Caco-2 (cell line): ENCODE measurements at regions not wholly inside any gene's neighbourhood (a gene's known extent, or its start where the extent isn't known, plus 50 kb on each side); places are given as distances from the start of the nearest gene placed in this dataset.

Experiments used
- BruUV-seq: library from RNA; stranded (reverse); fragments of 400-500 nt; replicated peaks from 2 replicates; lab custom pipeline; 2021; lab: Mats Ljungman, UMichigan
- CTCF ChIA-PET: fragments of 300-600 bp; sonication (Branson Sonifier 250); formaldehyde crosslinking; loops from one replicate; lab custom pipeline; 2022; ENCODE audit warnings: antibody characterized with exemption; lab: Charles Lee
- POLR2A ChIA-PET: fragments of 300-600 bp; sonication (Branson Sonifier 250); formaldehyde crosslinking; loops from one replicate; lab custom pipeline; 2022; ENCODE audit warnings: antibody characterized with exemption; lab: Charles Lee
- DNase-seq, 2 experiments: peaks; one replicate each; pipeline versions ENCODE4 v3.0.0 to v3.0.0-alpha.2; 2020 to 2022
- H3K27me3 ChIP-seq: replicated peaks from 2 replicates; pipeline ENCODE4 v1.6.0; 2011; ENCODE audit warnings: low read length; ENCODE audit not compliant: control insufficient read depth, insufficient read depth
- H3K36me3 ChIP-seq: 2 replicates; pipeline ENCODE4 v1.5.1; 2011; ENCODE audit warnings: low read length; ENCODE audit not compliant: control insufficient read depth, insufficient read depth
- H3K4me1 ChIP-seq: fragments of 250-450 bp; sonication (Bioruptor Pico); 2 replicates; pipeline ENCODE4 v1.5.1; 2020; ENCODE audit warnings: mild to moderate bottlenecking
- H3K4me3 ChIP-seq: 2 replicates; pipeline ENCODE4 v1.5.1; 2011; ENCODE audit warnings: low read depth, mild to moderate bottlenecking, control low read depth, low read length
- H3K9me3 ChIP-seq: fragments of 250-450 bp; sonication (Bioruptor Pico); 2 replicates; pipeline ENCODE4 v1.5.1; 2020; ENCODE audit warnings: mild to moderate bottlenecking, moderate library complexity
- H3K27ac Mint-ChIP-seq: one replicate; pipeline ENCODE4 v1.8.0; 2022; ENCODE audit warnings: mixed read lengths; ENCODE audit not compliant: unreplicated experiment
- H3K27me3 Mint-ChIP-seq: one replicate; pipeline ENCODE4 v1.8.0; 2022; ENCODE audit warnings: mixed read lengths; ENCODE audit not compliant: insufficient read depth, unreplicated experiment
- H3K36me3 Mint-ChIP-seq: one replicate; pipeline ENCODE4 v1.8.0; 2022; ENCODE audit warnings: mild to moderate bottlenecking, mixed read lengths; ENCODE audit not compliant: insufficient read depth, unreplicated experiment
- H3K4me1 Mint-ChIP-seq: one replicate; pipeline ENCODE4 v1.8.0; 2022; ENCODE audit warnings: low read depth, mixed read lengths; ENCODE audit not compliant: unreplicated experiment
- H3K4me3 Mint-ChIP-seq: one replicate; pipeline ENCODE4 v1.8.0; 2022; ENCODE audit warnings: mild to moderate bottlenecking, moderate library complexity, mixed read lengths; ENCODE audit not compliant: unreplicated experiment
- H3K9me3 Mint-ChIP-seq: one replicate; pipeline ENCODE4 v1.8.0; 2022; ENCODE audit warnings: mixed read lengths; ENCODE audit not compliant: unreplicated experiment
- CTCF ChIP-seq, 2 experiments: fragments of 200-600 bp in 1 of 2; IDR thresholded peaks; 1 replicate in 1 of 2; 2 replicates in 1 of 2; pipeline versions ENCODE4 v1.5.1 to v1.8.0; 2011 to 2022; ENCODE audit warnings: antibody characterized with exemption in 1 of 2, control low read depth in 1 of 2, inconsistent platforms in 1 of 2, low read depth in 1 of 2, low read length in 1 of 2, mild to moderate bottlenecking in 1 of 2, moderate library complexity in 1 of 2; ENCODE audit not compliant: insufficient read depth in 1 of 2, severe bottlenecking in 1 of 2, unreplicated experiment in 1 of 2
- intact Hi-C: fragments of 100-400 bp; cut with micrococcal nuclease; formaldehyde crosslinking; loops from one replicate; pipeline ENCODE4 v1.10.0; 2022; ENCODE audit not compliant: unreplicated experiment

GRCh38 chr10:1872151-1872726, 134.9 kb upstream of the ADARB2 start:
- H3K9me3 ChIP-seq, result no peaks in the 10 kb centered on the region
- intact Hi-C loops, result no loop called here
- no TSS peak for BruUV-seq
- H3K36me3 Mint-ChIP-seq, result no peaks in the 10 kb centered on the region
- H3K4me1 Mint-ChIP-seq, result no peaks in the 10 kb centered on the region
- no peak for TF ChIP-seq CTCF (IDR thresholded peaks at IDR 0.05; ENCODE audit: insufficient read depth in 1 of 2, low read depth in 1 of 2, low read length in 1 of 2, severe bottlenecking in 1 of 2, unreplicated experiment in 1 of 2)
- peaks cover 20% of the 10 kb centered on the region for H3K27me3 Mint-ChIP-seq
- POLR2A ChIA-PET, result no interaction called here
- H3K36me3 ChIP-seq, result no peaks in the 10 kb centered on the region
- H3K4me3 Mint-ChIP-seq, result no peak overlapping the region
- CTCF ChIA-PET, result no interaction called here
- no peak overlapping the region for H3K4me3 ChIP-seq
- H3K9me3 Mint-ChIP-seq, result no peaks in the 10 kb centered on the region
- no peaks in the 10 kb centered on the region for H3K4me1 ChIP-seq
- no peaks in the 10 kb centered on the region; the same call in 1 of the 2 replicates for H3K27me3 ChIP-seq
- no peak for DNase-seq
- H3K27ac Mint-ChIP-seq, result no peak overlapping the region

GRCh38 chr10:1870491-1870890, 133.2 kb upstream of the ADARB2 start:
- Mint-ChIP-seq H3K36me3 (no peaks in the 10 kb centered on the region), H3K4me1 (no peaks in the 10 kb centered on the region), H3K27ac (no peak overlapping the region), H3K9me3 (no peaks in the 10 kb centered on the region), H3K4me3 (no peak overlapping the region), H3K27me3 (peaks cover 20% of the 10 kb centered on the region)
- no peak for DNase-seq
- H3K27me3 ChIP-seq, result no peaks in the 10 kb centered on the region; the same call in 1 of the 2 replicates
- ChIA-PET POLR2A (no interaction called here), CTCF (no interaction called here)
- BruUV-seq, result no TSS peak
- H3K4me1 ChIP-seq, result no peaks in the 10 kb centered on the region
- intact Hi-C loops, result no loop called here
- no peaks in the 10 kb centered on the region for H3K9me3 ChIP-seq
- TF ChIP-seq CTCF (IDR thresholded peaks at IDR 0.05; ENCODE audit: insufficient read depth in 1 of 2, low read depth in 1 of 2, low read length in 1 of 2, severe bottlenecking in 1 of 2, unreplicated experiment in 1 of 2), result no peak
- no peak overlapping the region for H3K4me3 ChIP-seq
- H3K36me3 ChIP-seq, result no peaks in the 10 kb centered on the region

- Mint-ChIP-seq H3K27ac (no peak overlapping the region), H3K27me3 (peaks cover 19% of the 10 kb centered on the region), H3K9me3 (no peaks in the 10 kb centered on the region), H3K4me3 (no peak overlapping the region), H3K4me1 (no peaks in the 10 kb centered on the region), H3K36me3 (no peaks in the 10 kb centered on the region)
- DNase-seq, result no peak
- ChIA-PET CTCF (no interaction called here), POLR2A (no interaction called here)
- Histone ChIP-seq H3K4me1 (no peaks in the 10 kb centered on the region), H3K9me3 (no peaks in the 10 kb centered on the region), H3K27me3 (no peaks in the 10 kb centered on the region; the same call in 1 of the 2 replicates), H3K36me3 (no peaks in the 10 kb centered on the region), H3K4me3 (no peak overlapping the region)
- intact Hi-C loops, result no loop called here
- no peak for TF ChIP-seq CTCF (IDR thresholded peaks at IDR 0.05; ENCODE audit: insufficient read depth in 1 of 2, low read depth in 1 of 2, low read length in 1 of 2, severe bottlenecking in 1 of 2, unreplicated experiment in 1 of 2)
- BruUV-seq, result no TSS peak
Observed at GRCh38 chr10:1869861-1870260, 132.5 kb upstream of the ADARB2 start.
